HEK293 (cell line): ENCODE measurements at regions not wholly inside any gene's neighbourhood (a gene's known extent, or its start where the extent isn't known, plus 50 kb on each side); places are given as distances from the start of the nearest gene placed in this dataset.

Experiments
- CTCF ChIA-PET: fragments of 350-600 bp; formaldehyde crosslinking; extraction: SDS; loops from one replicate; lab custom pipeline; 2021; ENCODE audit warnings: antibody characterized with exemption; lab: Yijun Ruan, JAX
- POLR2A ChIA-PET: fragments of 300-600 bp; formaldehyde crosslinking; extraction: SDS; loops from one replicate; lab custom pipeline; 2020; ENCODE audit warnings: antibody characterized with exemption, inconsistent platforms; lab: Yijun Ruan, JAX
- H3K27ac ChIP-seq: fragments of 200-500 bp; sonication (Bioruptor generic); 2 replicates; pipeline ENCODE4 v1.5.1; 2014; ENCODE audit warnings: low read depth, low read length, control low read depth, inconsistent platforms; ENCODE audit errors: extremely low read depth
- H3K36me3 ChIP-seq, 2 experiments: fragments of 200-500 bp in 1 of 2; sonication (Bioruptor generic) in 1 of 2; 1 replicate in 1 of 2; 2 replicates in 1 of 2; pipeline ENCODE4 v1.5.1; 2014 to 2017; ENCODE audit warnings: inconsistent platforms in 2 of 2, low read length in 2 of 2; ENCODE audit not compliant: control insufficient read depth in 2 of 2, insufficient read depth in 1 of 2
- H3K4me1 ChIP-seq: fragments of 200-500 bp; sonication (Bioruptor generic); 2 replicates; pipeline ENCODE4 v1.5.1; 2014; ENCODE audit warnings: mild to moderate bottlenecking, low read length, inconsistent platforms; ENCODE audit not compliant: control insufficient read depth, insufficient read depth
- H3K4me3 ChIP-seq: 2 replicates; pipeline ENCODE4 v1.5.1; 2011; ENCODE audit warnings: low read depth, mild to moderate bottlenecking, control low read depth, low read length, moderate library complexity
- H3K9me3 ChIP-seq: fragments of 200-500 bp; sonication (Bioruptor generic); 2 replicates; pipeline ENCODE4 v1.5.1; 2014; ENCODE audit warnings: low read depth, low read length, inconsistent platforms; ENCODE audit not compliant: control insufficient read depth, insufficient read depth
- BCL11A ChIP-seq: fragments of 450-650 bp; formaldehyde crosslinking; IDR thresholded peaks from 2 replicates; pipeline ENCODE4 v1.5.1; 2016; ENCODE audit warnings: low read depth, missing biosample characterization, missing genetic modification characterization
- FEZF1 ChIP-seq: fragments of 450-650 bp; formaldehyde crosslinking; IDR thresholded peaks from 2 replicates; pipeline ENCODE4 v1.5.1; 2016; ENCODE audit warnings: missing biosample characterization, missing genetic modification characterization
- KLF8 ChIP-seq: fragments of 450-650 bp; formaldehyde crosslinking; IDR thresholded peaks from 2 replicates; pipeline ENCODE4 v1.5.1; 2016; ENCODE audit warnings: missing biosample characterization, missing genetic modification characterization
- PRDM1 ChIP-seq: fragments of 450-650 bp; formaldehyde crosslinking; IDR thresholded peaks from 2 replicates; pipeline ENCODE4; 2016; ENCODE audit warnings: missing biosample characterization, missing genetic modification characterization
- ZBTB44 ChIP-seq: fragments of 450-650 bp; IDR thresholded peaks from 2 replicates; pipeline ENCODE4 v1.5.1; 2018; ENCODE audit warnings: missing biosample characterization, mild to moderate bottlenecking, missing genetic modification characterization
- ZBTB7A ChIP-seq: fragments of 450-650 bp; formaldehyde crosslinking; IDR thresholded peaks from 2 replicates; pipeline ENCODE4 v1.5.1; 2016; ENCODE audit warnings: low read depth, missing biosample characterization, missing genetic modification characterization
- ZNF138 ChIP-seq: fragments of 450-650 bp; formaldehyde crosslinking; IDR thresholded peaks from 2 replicates; pipeline ENCODE4 v1.5.1; 2016; ENCODE audit warnings: missing biosample characterization, missing genetic modification characterization, borderline replicate concordance
- ZNF274 ChIP-seq, 2 experiments: fragments of 200-500 bp in 1 of 2; fragments of 450-650 bp in 1 of 2; sonication (Bioruptor generic) in 1 of 2; formaldehyde crosslinking in 1 of 2; IDR thresholded peaks; 2 replicates each; pipeline versions ENCODE4 v1.5.1 to v1.6.1; 2014 to 2016; ENCODE audit warnings: borderline replicate concordance in 1 of 2, inconsistent platforms in 1 of 2, low read length in 1 of 2, missing biosample characterization in 1 of 2, missing genetic modification characterization in 1 of 2
- ZNF335 ChIP-seq: fragments of 450-650 bp; formaldehyde crosslinking; conservative IDR thresholded peaks from 2 replicates; pipeline ENCODE4 v1.5.1; 2016; ENCODE audit warnings: missing biosample characterization, missing genetic modification characterization
- ZNF354C ChIP-seq: fragments of 450-650 bp; formaldehyde crosslinking; IDR thresholded peaks from 2 replicates; pipeline ENCODE4 v1.5.1; 2016; ENCODE audit warnings: missing biosample characterization, missing genetic modification characterization, low read depth, borderline replicate concordance
- ZNF48 ChIP-seq: fragments of 450-650 bp; formaldehyde crosslinking; IDR thresholded peaks from 2 replicates; pipeline ENCODE4 v1.5.1; 2016; ENCODE audit warnings: missing biosample characterization, missing genetic modification characterization
- ZNF529 ChIP-seq: fragments of 450-650 bp; formaldehyde crosslinking; IDR thresholded peaks from 2 replicates; pipeline ENCODE4 v1.5.1; 2017; ENCODE audit warnings: missing genetic modification characterization, missing biosample characterization; ENCODE audit not compliant: insufficient replicate concordance
- ZNF549 ChIP-seq: fragments of 450-650 bp; IDR thresholded peaks from 2 replicates; pipeline ENCODE4 v1.5.1; 2018; ENCODE audit warnings: missing biosample characterization, missing genetic modification characterization, mild to moderate bottlenecking, inconsistent platforms, moderate library complexity
- ZNF571 ChIP-seq: fragments of 450-650 bp; formaldehyde crosslinking; IDR thresholded peaks from 2 replicates; pipeline ENCODE4 v1.5.0; 2017; ENCODE audit warnings: missing biosample characterization, missing genetic modification characterization
- ZNF626 ChIP-seq: fragments of 450-650 bp; sonication (Bioruptor Pico); formaldehyde crosslinking; IDR thresholded peaks from 2 replicates; pipeline ENCODE4 v1.5.1; 2018; ENCODE audit warnings: missing biosample characterization, missing genetic modification characterization, inconsistent platforms
- ZNF837 ChIP-seq: fragments of 450-650 bp; formaldehyde crosslinking; IDR thresholded peaks from 2 replicates; pipeline ENCODE4 v1.5.1; 2016; ENCODE audit warnings: missing biosample characterization, missing genetic modification characterization
- TF ChIP-seq, protein P1 (sequence below): fragments of 450-650 bp; formaldehyde crosslinking; IDR thresholded peaks from 2 replicates; pipeline ENCODE4 v1.5.1; 2016; ENCODE audit warnings: missing biosample characterization, missing genetic modification characterization
- TF ChIP-seq, protein P2 (sequence below): fragments of 450-650 bp; formaldehyde crosslinking; IDR thresholded peaks from 2 replicates; pipeline ENCODE4 v1.5.1; 2016; ENCODE audit warnings: missing biosample characterization, missing genetic modification characterization

- POLR2A ChIA-PET: no interaction called here
- no peaks in the 10 kb centered on the region for H3K36me3 ChIP-seq
- CTCF ChIA-PET: interaction anchor here (0.6 to 0.7 kb wide), 2 partner anchors 265 to 662 kb away, joined by 3 read pairs; no protein-coding TSS in a partner anchor
These were observed 226.9 kb downstream of the CEMIP2 start for GRCh38 chr9:71541436-71541835.

DNA sequence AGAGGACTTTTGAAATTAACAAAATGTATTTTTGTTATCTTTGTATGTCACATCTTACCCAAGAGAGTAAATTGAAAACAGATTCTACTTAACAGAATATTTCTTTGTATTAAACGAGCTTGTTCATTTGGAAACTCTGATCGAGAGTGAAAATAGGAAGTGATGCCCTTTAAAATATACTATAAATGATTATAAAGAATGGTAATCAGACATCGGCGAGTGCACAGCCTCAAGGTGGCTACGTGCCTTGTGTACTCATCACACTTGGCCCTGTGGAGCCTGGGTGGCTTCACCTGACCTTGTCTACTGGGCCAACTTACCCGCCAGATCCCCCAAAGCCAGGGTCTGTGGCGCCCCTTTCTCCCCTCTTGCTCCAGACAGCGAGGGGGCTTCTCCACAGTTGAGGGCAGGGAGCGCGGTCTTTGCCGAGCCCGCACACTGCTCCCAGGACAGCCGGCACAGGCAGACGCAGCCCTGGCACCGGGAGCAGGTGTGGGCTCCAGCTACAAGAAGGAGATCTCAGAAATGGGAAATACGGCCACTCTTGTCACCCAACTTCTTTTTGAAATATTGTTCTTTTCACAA, 243.2 kb downstream of the CEMIP2 start:
- Histone ChIP-seq H3K4me1 (no peaks in the 10 kb centered on the region), H3K9me3 (no peaks in the 10 kb centered on the region), H3K4me3 (no peak overlapping the region), H3K36me3 (no peaks in the 10 kb centered on the region)
- ChIA-PET POLR2A (no interaction called here), CTCF (interaction anchor here (1.0 kb wide), 1 partner anchor 34 kb away, joined by 3 read pairs; no protein-coding TSS in a partner anchor)
- no peak for TF ChIP-seq FEZF1
- TF ChIP-seq ZBTB44 (tag by site-specific recombination): no peak
- TF ChIP-seq ZNF335 (tag by site-specific recombination): no peak
- no peak for TF ChIP-seq ZNF138
- TF ChIP-seq, protein P1, sequence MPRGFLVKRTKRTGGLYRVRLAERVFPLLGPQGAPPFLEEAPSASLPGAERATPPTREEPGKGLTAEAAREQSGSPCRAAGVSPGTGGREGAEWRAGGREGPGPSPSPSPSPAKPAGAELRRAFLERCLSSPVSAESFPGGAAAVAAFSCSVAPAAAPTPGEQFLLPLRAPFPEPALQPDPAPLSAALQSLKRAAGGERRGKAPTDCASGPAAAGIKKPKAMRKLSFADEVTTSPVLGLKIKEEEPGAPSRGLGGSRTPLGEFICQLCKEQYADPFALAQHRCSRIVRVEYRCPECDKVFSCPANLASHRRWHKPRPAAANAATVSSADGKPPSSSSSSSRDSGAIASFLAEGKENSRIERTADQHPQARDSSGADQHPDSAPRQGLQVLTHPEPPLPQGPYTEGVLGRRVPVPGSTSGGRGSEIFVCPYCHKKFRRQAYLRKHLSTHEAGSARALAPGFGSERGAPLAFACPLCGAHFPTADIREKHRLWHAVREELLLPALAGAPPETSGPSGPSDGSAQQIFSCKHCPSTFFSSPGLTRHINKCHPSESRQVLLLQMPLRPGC (tag by site-specific recombination): no peak
- TF ChIP-seq, all 188 proteins: peak for 0
- no peak overlapping the region for H3K27ac ChIP-seq

More at GRCh38 chr9:71541436-71541835, 226.9 kb downstream of the CEMIP2 start:
- H3K4me3 ChIP-seq: no peak overlapping the region
- H3K27ac ChIP-seq: no peak overlapping the region
- no peaks in the 10 kb centered on the region for H3K9me3 ChIP-seq
- no peak for TF ChIP-seq ZNF549 (tag by site-specific recombination)
- no peak for TF ChIP-seq ZNF837
- TF ChIP-seq PRDM1 (tag by site-specific recombination): no peak
- no peak for TF ChIP-seq ZNF274 (IDR thresholded peaks at IDR 0.05; ENCODE audit: low read length)
- TF ChIP-seq ZNF274 (tag by site-specific recombination; IDR thresholded peaks at IDR 0.05; ENCODE audit: borderline replicate concordance): no peak
- TF ChIP-seq, protein P2, sequence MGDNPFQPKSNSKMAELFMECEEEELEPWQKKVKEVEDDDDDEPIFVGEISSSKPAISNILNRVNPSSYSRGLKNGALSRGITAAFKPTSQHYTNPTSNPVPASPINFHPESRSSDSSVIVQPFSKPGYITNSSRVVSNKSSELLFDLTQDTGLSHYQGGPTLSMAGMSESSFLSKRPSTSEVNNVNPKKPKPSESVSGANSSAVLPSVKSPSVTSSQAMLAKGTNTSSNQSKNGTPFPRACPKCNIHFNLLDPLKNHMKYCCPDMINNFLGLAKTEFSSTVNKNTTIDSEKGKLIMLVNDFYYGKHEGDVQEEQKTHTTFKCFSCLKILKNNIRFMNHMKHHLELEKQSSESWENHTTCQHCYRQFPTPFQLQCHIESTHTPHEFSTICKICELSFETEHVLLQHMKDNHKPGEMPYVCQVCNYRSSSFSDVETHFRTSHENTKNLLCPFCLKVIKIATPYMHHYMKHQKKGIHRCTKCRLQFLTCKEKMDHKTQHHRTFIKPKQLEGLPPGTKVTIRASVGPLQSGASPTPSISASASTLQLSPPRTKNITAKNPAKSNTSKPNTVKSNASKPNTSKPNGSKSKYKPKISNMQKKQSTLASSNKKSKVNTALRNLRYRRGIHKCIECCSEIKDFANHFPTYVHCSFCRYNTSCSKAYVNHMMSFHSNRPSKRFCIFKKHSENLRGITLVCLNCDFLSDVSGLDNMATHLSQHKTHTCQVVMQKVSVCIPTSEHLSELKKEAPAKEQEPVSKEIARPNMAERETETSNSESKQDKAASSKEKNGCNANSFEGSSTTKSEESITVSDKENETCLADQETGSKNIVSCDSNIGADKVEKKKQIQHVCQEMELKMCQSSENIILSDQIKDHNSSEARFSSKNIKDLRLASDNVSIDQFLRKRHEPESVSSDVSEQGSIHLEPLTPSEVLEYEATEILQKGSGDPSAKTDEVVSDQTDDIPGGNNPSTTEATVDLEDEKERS (tag by site-specific recombination): no peak
- no peak for TF ChIP-seq ZNF354C (tag by site-specific recombination)
- no peak for TF ChIP-seq KLF8
- H3K4me1 ChIP-seq: no peaks in the 10 kb centered on the region

DNA sequence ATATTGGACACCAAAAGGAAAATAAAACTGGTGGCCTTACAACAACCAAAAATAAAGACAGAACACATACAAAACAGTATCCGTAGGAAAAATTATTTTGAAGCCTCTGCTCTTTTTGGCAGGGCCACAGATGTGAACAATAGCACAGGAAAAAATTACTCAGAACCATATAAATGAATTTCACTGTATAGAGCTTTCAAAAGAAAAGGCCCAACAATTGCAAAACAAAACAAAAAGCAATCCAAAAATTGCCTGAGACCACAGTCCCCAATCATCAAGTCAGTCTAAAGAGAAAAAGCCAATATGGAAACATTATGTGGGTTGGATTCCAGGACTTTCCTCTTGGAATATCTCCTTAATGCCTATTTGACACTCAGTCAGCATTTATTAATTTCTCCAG, 243.8 kb downstream of the CEMIP2 start:
- ChIA-PET CTCF (interaction anchor here (0.6 to 1.0 kb wide), 2 partner anchors 34 to 125 kb away, joined by 3 read pairs; no protein-coding TSS in a partner anchor), POLR2A (no interaction called here)
- no peak for TF ChIP-seq ZBTB7A
- no peak for TF ChIP-seq ZNF571
- no peak for TF ChIP-seq ZNF626 (tag by site-specific recombination)
- TF ChIP-seq ZNF48: no peak
- TF ChIP-seq BCL11A (tag by site-specific recombination): no peak
- TF ChIP-seq ZNF529 (tag by site-specific recombination): no peak
- Histone ChIP-seq H3K4me1 (no peaks in the 10 kb centered on the region), H3K27ac (no peak overlapping the region), H3K36me3 (no peaks in the 10 kb centered on the region), H3K9me3 (no peaks in the 10 kb centered on the region), H3K4me3 (no peak overlapping the region)
